IPS DF 4.7 (cell line): ENCODE measurements at regions not wholly inside any gene's neighbourhood (a gene's known extent, or its start where the extent isn't known, plus 50 kb on each side); places are given as distances from the start of the nearest gene placed in this dataset.

Experiments used
- DNase-seq: peaks from one replicate; pipeline ENCODE4 v3.0.0-alpha.2; 2013; ENCODE audit warnings: low spot score; ENCODE audit errors: extremely low read depth

- no peak for DNase-seq
Measured at GRCh38 chr2:238633426-238634328, 206.9 kb downstream of the ASB1 start.

GRCh38 chr2:238634701-238635357 lies 208.1 kb downstream of the ASB1 start:
- DNase-seq = no peak

GRCh38 chr2:238635647-238636051 lies 208.9 kb downstream of the ASB1 start:
- DNase-seq = no peak

GRCh38 chr2:238636269-238637073 lies 209.7 kb downstream of the ASB1 start:
- DNase-seq = no peak

GRCh38 chr2:238638100-238638981 lies 209.5 kb upstream of the TWIST2 start:
- DNase-seq = no peak

- DNase-seq = no peak
Measured at GRCh38 chr2:238638982-238639628, 208.8 kb upstream of the TWIST2 start.

- no peak for DNase-seq
Measured at GRCh38 chr2:238640486-238640885, 207.4 kb upstream of the TWIST2 start.

GRCh38 chr2:238642973-238643372 lies 204.9 kb upstream of the TWIST2 start:
- no peak for DNase-seq

GRCh38 chr2:238643400-238643907 lies 204.4 kb upstream of the TWIST2 start:
- no peak for DNase-seq

GRCh38 chr2:238644095-238645081 lies 203.5 kb upstream of the TWIST2 start:
- no peak for DNase-seq

- DNase-seq = no peak
Measured at GRCh38 chr2:238645095-238645494, 202.8 kb upstream of the TWIST2 start.

- no peak for DNase-seq
Measured at GRCh38 chr2:238645716-238646115, 202.2 kb upstream of the TWIST2 start.

- DNase-seq = no peak
Measured at GRCh38 chr2:238646281-238646680, 201.6 kb upstream of the TWIST2 start.

GRCh38 chr2:238646803-238647202 lies 201.1 kb upstream of the TWIST2 start:
- no peak for DNase-seq

GRCh38 chr2:238649123-238649522 lies 198.8 kb upstream of the TWIST2 start:
- no peak for DNase-seq

- no peak for DNase-seq
Measured at GRCh38 chr2:238649936-238650518, 197.9 kb upstream of the TWIST2 start.

GRCh38 chr2:238650536-238650935 lies 197.3 kb upstream of the TWIST2 start:
- DNase-seq = no peak

- no peak for DNase-seq
Measured at GRCh38 chr2:238651306-238652052, 196.4 kb upstream of the TWIST2 start.
